Stimulated activated naive CD8-positive, alpha-beta T cell treated with anti-CD3 and anti-CD28 coated beads, Interleukin-15, Interleukin-2, amounts not matched to agents 100 U/mL and 50 U/mL, for 24 hours (primary cell): ENCODE measurements at regions not wholly inside any gene's neighbourhood (a gene's known extent, or its start where the extent isn't known, plus 50 kb on each side); places are given as distances from the start of the nearest gene placed in this dataset.
"Not testable (repeated sequence)": the region's sequence is repeated elsewhere in the genome, so short reads cannot be mapped to it uniquely, and the experiment has no call there.

Source experiments
- ATAC-seq: fragments of 150-1000 bp; cut with Tn5 transposase; one replicate; pipeline ENCODE4 v1.10.0; 2021
- DNase-seq: peaks from one replicate; pipeline ENCODE4 v3.0.0; 2021

- ATAC-seq, result no peak
- no peak for DNase-seq
Measured at GRCh38 chr3:159726231-159726964, 262.2 kb upstream of the IL12A start.

GRCh38 chr3:159727506-159727905, 261.1 kb upstream of the IL12A start:
- no peak for ATAC-seq
- no peak for DNase-seq

- no peak for ATAC-seq
- DNase-seq, result no peak
Measured at GRCh38 chr3:159731254-159731653, 257.4 kb upstream of the IL12A start.

DNA sequence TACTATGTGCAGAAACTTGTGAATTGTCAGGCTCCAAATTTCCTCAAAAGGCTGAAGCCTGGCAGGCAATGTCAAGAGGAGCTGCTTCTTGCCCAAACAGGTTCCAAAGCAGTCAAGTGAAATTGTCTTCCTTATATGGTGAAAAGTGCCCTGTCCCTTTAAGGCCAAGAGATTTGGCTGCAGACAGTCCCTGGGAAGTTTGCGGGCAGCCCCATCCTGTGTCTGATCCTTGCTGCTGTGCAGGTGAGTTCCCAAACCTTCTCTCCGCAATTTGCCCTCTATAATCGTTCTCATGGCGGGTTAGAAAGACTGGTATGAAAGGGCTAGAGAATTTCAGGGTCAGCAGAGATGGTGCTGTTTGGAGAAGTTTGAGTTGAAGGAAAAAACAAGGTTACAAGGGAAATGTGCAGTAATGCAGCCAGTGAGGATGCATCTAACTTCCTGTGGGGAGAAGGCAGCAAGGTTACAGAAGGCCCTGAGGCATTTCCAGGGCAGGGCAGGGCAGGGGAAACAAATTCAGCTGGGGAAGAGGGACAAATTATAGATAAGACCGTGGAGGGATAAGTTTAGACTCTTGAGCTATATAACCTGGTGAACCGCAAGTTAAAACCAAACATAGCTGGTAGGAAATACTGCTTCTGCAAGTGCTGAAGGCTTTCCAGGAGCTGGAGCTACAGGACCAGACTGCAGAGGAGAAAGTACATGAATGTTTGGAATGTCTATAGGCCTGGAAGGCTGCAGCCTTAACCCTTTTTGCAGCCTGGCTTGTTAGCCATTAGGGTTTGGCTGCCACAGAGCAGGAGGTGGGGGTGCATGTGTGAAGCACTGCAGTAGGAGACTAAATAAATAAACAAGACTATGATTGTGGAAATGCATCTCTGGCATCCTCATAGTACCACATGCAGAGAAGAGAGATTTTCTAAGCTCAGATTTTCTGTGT, 256.2 kb upstream of the IL12A start:
- no peak for DNase-seq
- no peak for ATAC-seq

GRCh38 chr3:159733194-159733860, 255.3 kb upstream of the IL12A start:
- ATAC-seq (no peak), DNase-seq (no peak)

- no peak for DNase-seq
- ATAC-seq, result no peak
Measured at GRCh38 chr3:159734681-159735080, 254.0 kb upstream of the IL12A start.

DNA sequence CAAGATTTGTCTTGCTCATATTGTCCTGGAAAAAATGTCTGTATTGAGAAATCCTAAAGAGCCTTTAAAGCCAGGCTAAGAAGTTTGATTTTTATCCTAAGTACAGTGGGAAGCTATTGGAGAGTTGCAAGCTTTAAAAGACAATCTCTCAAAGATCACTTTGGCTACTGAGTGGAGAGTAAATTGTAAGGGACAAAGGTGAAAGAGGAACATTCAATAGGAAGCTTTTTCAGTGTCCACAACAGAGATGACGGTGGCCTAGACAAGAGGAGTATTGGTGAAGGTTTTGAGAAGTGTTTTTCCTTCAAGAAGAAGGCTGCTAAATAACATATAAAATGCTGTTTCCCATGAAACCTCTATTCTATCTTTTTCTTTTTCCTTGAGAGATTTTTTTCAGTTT, 249.5 kb upstream of the IL12A start:
- no peak for ATAC-seq

DNA sequence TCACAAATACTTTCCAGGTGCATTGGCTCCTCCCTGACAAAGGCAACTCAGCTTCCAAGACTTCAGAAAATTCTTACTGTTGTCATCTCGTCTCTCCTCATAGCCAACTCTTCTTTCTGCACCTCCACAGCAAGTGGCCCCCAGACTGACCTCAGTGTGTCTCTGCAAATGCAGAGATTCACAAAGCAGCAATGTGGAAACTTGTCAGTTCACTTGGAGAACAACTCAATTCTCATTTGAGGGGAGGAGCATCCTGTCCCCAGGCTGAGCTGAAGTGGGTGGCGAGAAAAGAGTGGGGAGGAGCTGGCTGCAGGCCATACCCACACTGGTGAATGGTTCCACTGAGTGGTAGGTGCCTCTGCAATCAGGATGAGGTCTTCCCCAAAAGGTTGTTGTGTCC, 248.7 kb upstream of the IL12A start:
- DNase-seq (no peak), ATAC-seq (no peak)

More for the DNA sequence above, 249.5 kb upstream of the IL12A start:
- no peak for DNase-seq

GRCh38 chr3:159741281-159741680, 247.4 kb upstream of the IL12A start:
- DNase-seq, result no peak
- no peak for ATAC-seq

DNA sequence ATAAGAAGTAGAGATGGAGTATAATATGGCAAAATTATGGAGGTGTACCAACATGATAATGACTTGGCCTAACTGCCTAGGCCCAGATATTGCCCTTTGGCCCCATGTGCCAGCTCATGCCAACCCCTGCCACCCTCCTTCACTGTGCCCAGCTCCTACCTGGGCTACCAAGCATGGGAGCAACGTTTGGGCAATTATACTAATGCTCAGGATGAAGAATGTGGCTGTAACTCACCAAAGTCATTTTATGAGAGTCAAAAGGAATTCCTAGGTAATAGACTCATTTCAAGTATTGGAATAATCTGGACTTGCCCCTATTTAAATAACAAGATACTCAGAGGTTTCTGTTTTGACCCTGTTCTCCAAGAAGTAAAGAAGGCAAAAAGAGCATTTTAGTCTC, 240.2 kb upstream of the IL12A start:
- no peak for DNase-seq
- ATAC-seq, result no peak

DNA sequence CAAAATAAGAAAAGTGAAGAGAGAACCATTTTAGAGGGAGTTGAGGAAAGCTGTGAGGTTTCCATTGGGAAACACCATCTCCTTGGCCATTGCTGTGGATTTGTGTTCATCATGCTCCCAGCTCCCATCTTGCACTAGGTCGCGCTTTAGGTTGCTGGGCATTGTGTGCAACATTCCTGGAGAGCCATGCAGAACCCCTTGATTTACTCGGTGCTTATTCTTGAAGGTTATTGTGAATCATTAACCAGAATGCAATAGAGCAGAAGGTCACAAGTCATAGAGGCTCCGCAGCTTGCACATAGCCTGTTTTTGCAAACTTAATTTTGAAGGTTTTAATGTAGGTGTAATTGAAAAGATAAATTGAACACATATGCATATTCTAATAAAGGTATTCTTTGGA, 239.2 kb upstream of the IL12A start:
- ATAC-seq, result no peak
- no peak for DNase-seq

DNA sequence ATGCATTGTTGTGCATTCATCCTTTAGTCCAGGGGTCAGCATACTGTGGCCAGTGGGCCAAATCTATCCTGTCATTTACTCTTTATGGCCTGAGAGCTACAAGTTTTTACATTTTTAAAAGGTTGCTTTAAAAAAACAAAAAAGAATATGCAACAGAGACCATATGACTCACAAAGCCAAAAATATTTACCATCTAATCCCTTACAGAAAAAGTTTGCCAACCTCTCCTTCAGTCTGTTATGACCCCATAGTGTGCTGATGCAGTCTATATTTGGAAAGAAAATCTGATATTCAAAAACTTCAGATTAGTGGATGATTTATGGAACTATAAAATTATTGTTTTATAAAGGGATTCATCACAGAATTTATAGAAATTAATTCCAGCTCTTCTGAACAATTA, 237.5 kb upstream of the IL12A start:
- no peak for ATAC-seq
- no peak for DNase-seq

GRCh38 chr3:159751752-159752151, 236.9 kb upstream of the IL12A start:
- no peak for ATAC-seq
- DNase-seq, result no peak

DNA sequence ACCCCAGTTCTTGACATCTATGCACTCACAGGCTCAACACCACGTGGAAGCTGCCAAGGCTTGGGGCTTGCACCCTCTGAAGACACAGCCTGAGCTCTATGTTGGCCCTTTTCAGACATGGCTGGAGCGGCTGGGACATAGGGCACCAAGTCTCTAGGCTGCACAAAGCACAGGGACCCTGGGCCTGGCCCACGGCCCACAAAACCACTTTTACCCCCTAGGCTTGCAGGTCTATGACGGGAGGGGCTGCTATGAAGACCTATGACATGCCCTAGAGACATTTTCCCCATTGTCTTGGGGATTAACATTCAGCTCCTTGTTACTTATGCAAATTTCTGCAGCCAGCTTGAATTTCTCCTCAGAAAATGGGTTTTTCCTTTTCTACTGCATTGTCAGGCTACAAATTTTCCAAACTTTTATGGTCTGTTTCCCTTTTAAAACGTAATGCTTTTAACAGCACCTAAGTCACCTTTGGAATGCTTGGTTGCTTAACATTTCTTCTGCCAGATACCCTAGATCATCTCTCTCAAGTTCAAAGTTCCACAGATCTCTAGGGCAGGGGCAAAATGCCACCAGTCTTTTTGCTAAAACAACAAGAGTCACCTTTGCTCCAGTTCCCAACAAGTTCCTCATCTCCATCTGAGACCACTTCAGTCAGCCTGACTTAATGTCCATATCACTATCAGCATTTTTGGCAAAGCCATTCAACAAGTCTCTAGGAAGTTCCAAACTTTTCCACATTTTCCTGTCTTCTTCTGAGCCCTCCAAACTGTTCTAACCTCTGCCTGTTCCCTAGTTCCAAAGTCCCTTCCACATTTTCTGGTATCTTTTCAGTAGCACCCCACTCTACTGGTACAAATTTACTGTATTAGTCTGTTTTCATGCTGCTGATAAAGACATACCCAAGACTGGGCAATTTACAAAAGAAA, 232.1 kb upstream of the IL12A start:
- not testable (repeated sequence) for ATAC-seq

DNA sequence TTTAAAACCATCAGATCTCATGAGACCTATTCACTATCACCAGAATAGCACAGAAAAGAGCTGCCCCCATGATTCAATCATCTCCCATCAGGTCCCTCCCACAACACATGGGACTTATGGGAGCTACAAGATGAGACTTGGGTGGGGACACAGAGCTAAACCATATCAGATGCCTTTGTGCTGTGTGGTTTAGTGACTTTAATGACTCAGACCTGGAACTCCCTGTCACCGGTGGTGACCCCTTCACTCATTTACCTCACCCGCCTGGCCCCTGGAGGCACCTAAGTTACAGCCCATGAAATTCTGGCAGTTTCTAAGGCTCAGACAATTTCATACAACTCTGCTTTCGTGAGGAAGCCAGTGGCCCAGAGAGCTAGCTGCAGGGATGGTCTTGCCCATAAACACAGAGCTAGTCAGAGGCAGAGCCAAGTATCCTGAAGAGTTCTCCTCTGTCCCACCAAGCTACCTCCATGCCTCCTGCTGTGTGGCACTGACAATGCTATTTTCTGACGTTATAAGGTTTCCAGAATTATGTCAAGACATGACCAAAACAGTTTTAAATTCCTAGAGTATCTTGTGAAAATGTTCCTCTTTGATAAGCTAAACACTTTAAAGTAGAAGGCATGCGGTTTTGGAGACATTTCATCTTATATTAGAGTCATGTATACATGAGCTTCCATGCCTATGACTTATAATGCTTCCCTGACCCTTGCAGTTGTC, 231.1 kb upstream of the IL12A start:
- ATAC-seq (peak; percentile 57), DNase-seq (no peak)

More for the DNA sequence above, 232.1 kb upstream of the IL12A start:
- not testable (repeated sequence) for DNase-seq

- no peak for DNase-seq
Measured at GRCh38 chr3:159760046-159760445, 228.6 kb upstream of the IL12A start.

GRCh38 chr3:159761369-159761768, 227.3 kb upstream of the IL12A start:
- ATAC-seq (no peak), DNase-seq (no peak)

More at GRCh38 chr3:159760046-159760445, 228.6 kb upstream of the IL12A start:
- no peak for ATAC-seq

- ATAC-seq (no peak), DNase-seq (no peak)
Measured at GRCh38 chr3:159761848-159762635, 226.6 kb upstream of the IL12A start.

DNA sequence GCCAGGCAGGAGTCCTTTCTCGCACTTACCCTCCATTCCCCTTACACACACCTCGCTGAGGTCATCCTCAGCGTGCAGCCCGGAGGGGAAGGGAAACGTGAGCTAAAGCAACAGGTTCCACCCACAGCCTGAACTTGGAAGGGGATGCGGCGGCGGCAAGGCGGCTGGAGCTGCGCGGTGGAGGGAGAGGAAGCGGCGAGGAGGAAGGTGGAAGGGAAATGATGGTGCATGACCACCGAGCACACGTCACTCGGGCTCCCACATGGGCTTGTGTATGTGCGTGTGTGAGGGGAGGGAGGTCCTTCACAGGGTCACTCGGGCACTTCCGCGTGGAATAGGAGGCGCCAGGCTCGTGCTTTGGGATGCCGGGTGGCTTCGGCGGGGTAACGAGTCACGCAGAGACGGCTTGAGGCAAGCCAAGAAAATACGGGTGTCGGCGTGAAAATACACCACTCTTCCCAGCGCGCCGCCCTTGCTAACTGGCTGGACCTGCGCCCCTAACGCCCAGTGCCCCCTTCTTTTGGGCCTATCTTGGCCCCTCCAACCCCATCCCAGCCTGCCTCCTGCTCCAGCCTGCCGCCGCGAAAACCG, 225.5 kb upstream of the IL12A start:
- peak; percentile 55 for DNase-seq
- ATAC-seq, result peak; percentile 67
